GM12865 (cell line): ENCODE measurements at regions not wholly inside any gene's neighbourhood (a gene's known extent, or its start where the extent isn't known, plus 50 kb on each side); places are given as distances from the start of the nearest gene placed in this dataset.

Experiments
- DNase-seq: peaks from one replicate; pipeline ENCODE4 v3.0.0; 2010; ENCODE audit warnings: low read depth
- H3K4me3 ChIP-seq: 2 replicates; pipeline ENCODE4 v1.5.1; 2011; ENCODE audit warnings: mild to moderate bottlenecking, low read depth, low read length, control low read depth
- TF ChIP-seq, protein P1 (sequence below): IDR thresholded peaks from 2 replicates; pipeline ENCODE4 v1.5.1; 2011; ENCODE audit warnings: low read length, control low read depth, low read depth, inconsistent platforms; ENCODE audit not compliant: insufficient read depth; ENCODE audit errors: missing control alignments

GRCh38 chr2:176466918-176467452, 197.7 kb downstream of the MTX2 start:
- TF ChIP-seq, protein P1, sequence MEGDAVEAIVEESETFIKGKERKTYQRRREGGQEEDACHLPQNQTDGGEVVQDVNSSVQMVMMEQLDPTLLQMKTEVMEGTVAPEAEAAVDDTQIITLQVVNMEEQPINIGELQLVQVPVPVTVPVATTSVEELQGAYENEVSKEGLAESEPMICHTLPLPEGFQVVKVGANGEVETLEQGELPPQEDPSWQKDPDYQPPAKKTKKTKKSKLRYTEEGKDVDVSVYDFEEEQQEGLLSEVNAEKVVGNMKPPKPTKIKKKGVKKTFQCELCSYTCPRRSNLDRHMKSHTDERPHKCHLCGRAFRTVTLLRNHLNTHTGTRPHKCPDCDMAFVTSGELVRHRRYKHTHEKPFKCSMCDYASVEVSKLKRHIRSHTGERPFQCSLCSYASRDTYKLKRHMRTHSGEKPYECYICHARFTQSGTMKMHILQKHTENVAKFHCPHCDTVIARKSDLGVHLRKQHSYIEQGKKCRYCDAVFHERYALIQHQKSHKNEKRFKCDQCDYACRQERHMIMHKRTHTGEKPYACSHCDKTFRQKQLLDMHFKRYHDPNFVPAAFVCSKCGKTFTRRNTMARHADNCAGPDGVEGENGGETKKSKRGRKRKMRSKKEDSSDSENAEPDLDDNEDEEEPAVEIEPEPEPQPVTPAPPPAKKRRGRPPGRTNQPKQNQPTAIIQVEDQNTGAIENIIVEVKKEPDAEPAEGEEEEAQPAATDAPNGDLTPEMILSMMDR: no peak
- no peak overlapping the region for H3K4me3 ChIP-seq
- no peak for DNase-seq

DNA sequence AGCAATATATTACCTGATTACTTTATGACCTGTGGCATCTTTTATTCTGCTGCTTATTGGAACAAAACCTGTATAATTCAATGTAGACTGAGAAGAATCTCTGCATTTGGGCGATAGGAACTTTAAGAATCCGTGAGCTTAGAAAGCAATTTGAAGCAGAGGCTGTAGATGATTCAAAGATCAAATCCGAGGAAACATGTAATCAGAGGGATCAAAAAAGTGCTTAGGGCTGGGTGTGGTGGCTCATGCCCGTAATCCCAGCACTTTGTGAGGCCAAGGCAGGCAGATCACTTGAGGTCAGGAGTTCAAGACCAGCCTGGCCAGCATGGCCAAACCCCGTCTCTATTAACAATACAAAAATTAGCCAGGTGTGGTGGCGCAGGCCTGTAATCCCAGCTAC, 198.4 kb downstream of the MTX2 start:
- TF ChIP-seq, protein P1: no peak
- H3K4me3 ChIP-seq: no peak overlapping the region
- no peak for DNase-seq

- TF ChIP-seq, protein P1: no peak
- DNase-seq: no peak
- no peak overlapping the region for H3K4me3 ChIP-seq
Observed at GRCh38 chr2:176468457-176469113, 199.3 kb downstream of the MTX2 start.

DNA sequence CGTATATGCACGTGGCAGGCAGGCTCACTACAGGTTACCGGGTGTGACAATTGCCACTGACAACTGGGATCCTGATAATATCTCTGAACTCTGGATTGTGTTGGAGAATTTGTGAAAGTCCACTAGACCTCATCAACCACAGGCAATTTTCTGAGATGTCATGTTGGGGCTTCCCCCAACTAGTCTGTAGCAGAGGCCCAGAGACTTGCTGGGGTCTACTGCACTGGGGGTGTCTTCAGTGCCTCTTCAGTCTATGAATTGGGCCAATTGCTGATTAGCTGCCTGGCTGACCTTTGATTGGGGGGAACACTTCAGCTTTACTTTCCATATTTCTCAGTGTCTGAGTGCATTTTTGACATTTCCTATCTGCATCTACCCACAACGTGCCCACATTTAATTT, 201.5 kb downstream of the MTX2 start:
- no peak overlapping the region for H3K4me3 ChIP-seq
- DNase-seq: no peak
- TF ChIP-seq, protein P1: no peak

- TF ChIP-seq, protein P1: no peak
- no peak for DNase-seq
- H3K4me3 ChIP-seq: no peak overlapping the region
Observed at GRCh38 chr2:176471949-176472348, 202.7 kb downstream of the MTX2 start.

GRCh38 chr2:176473177-176473576, 203.9 kb downstream of the MTX2 start:
- DNase-seq: no peak
- H3K4me3 ChIP-seq: no peak overlapping the region
- TF ChIP-seq, protein P1: no peak

DNA sequence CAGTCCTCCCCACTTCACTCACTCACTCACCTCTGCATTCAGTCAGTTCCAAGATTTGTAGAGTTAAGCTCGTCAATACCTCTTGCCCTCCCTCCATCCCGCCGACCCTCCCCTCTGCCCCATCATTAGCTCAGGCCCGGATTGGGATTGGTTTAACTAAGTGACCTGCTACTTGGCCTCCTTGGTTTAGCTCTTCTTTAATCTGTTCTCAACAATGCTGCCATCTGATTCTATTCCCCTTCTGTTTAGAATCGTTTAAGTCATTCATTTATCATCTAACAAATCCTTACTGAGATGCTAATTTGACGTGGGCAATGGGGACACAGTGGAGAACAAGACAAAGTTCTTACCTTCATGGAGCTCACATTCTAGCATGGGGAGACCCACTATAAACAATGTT, 204.6 kb downstream of the MTX2 start:
- TF ChIP-seq, protein P1: no peak
- no peak for DNase-seq
- no peak overlapping the region for H3K4me3 ChIP-seq
